Superior temporal gyrus (tissue), 1 donor: ENCODE measurements at regions not wholly inside any gene's neighbourhood (a gene's known extent, or its start where the extent isn't known, plus 50 kb on each side); places are given as distances from the start of the nearest gene placed in this dataset.

ENCODE experiments used
- DNase-seq: peaks from one replicate; pipeline ENCODE4 v3.0.0-alpha.2; 2016; ENCODE audit errors: extremely low spot score

GRCh38 chr10:121662531-121662930 is 64.3 kb upstream of the FGFR2 start:
- no peak for DNase-seq

- DNase-seq, result no peak
Measured at GRCh38 chr10:121661451-121661851, 63.2 kb upstream of the FGFR2 start.

GRCh38 chr10:121659236-121659635 is 61.0 kb upstream of the FGFR2 start:
- no peak for DNase-seq

GRCh38 chr10:121658611-121659010 is 60.4 kb upstream of the FGFR2 start:
- no peak for DNase-seq

- no peak for DNase-seq
Measured at GRCh38 chr10:121658111-121658510, 59.9 kb upstream of the FGFR2 start.

GRCh38 chr10:121655254-121656144 is 57.3 kb upstream of the FGFR2 start:
- no peak for DNase-seq

- DNase-seq, result no peak
Measured at GRCh38 chr10:121654021-121654545, 55.8 kb upstream of the FGFR2 start.

GRCh38 chr10:121653608-121654007 is 55.4 kb upstream of the FGFR2 start:
- no peak for DNase-seq

GRCh38 chr10:121648493-121648892 is 50.2 kb upstream of the FGFR2 start:
- DNase-seq, result peak; percentile 63

- peak; percentile 77 for DNase-seq
Measured at GRCh38 chr10:121648059-121648458, 49.8 kb upstream of the FGFR2 start.
